T-helper 2 cell treated with Interferon-gamma antibody and Interleukin-4, amounts not matched to agents 100 ng/mL and 5 ng/mL, for 36 hours (primary cell): ENCODE measurements at regions not wholly inside any gene's neighbourhood (a gene's known extent, or its start where the extent isn't known, plus 50 kb on each side); places are given as distances from the start of the nearest gene placed in this dataset.

ENCODE experiments used
- intact Hi-C: fragments of 100-400 bp; cut with micrococcal nuclease; formaldehyde crosslinking; loops from one replicate; pipeline ENCODE4 v1.15.1; 2023

GRCh38 chr22:22417495-22418162, 90.9 kb downstream of the ZNF280B start:
- intact Hi-C loops, result no loop called here

- intact Hi-C loops, result no loop called here
Observed at GRCh38 chr22:22418163-22418549, 90.4 kb downstream of the ZNF280B start.

GRCh38 chr22:22418957-22419356, 89.6 kb downstream of the ZNF280B start:
- intact Hi-C loops, result no loop called here

GRCh38 chr22:22420580-22420979, 88.0 kb downstream of the ZNF280B start:
- intact Hi-C loops, result loop anchor here (10.0 kb wide), 1 partner anchor 216 kb away; no protein-coding TSS in a partner anchor

GRCh38 chr22:22421392-22421791, 87.2 kb downstream of the ZNF280B start:
- intact Hi-C loops, result loop anchor here (10.0 kb wide), 1 partner anchor 217 kb away; no protein-coding TSS in a partner anchor

GRCh38 chr22:22422629-22423112, 85.9 kb downstream of the ZNF280B start:
- intact Hi-C loops, result loop anchor here (10.0 kb wide), 1 partner anchor 218 kb away; no protein-coding TSS in a partner anchor

- intact Hi-C loops, result loop anchor here (10.0 kb wide), 1 partner anchor 219 kb away; no protein-coding TSS in a partner anchor
Observed at GRCh38 chr22:22423681-22424080, 84.9 kb downstream of the ZNF280B start.

- intact Hi-C loops, result loop anchor here (10.0 kb wide), 1 partner anchor 220 kb away; no protein-coding TSS in a partner anchor
Observed at GRCh38 chr22:22424210-22424800, 84.2 kb downstream of the ZNF280B start.

GRCh38 chr22:22424956-22425355, 83.6 kb downstream of the ZNF280B start:
- intact Hi-C loops, result loop anchor here (10.0 kb wide), 1 partner anchor 220 kb away; no protein-coding TSS in a partner anchor

GRCh38 chr22:22425356-22425755, 83.2 kb downstream of the ZNF280B start:
- intact Hi-C loops, result loop anchor here (10.0 kb wide), 1 partner anchor 221 kb away; no protein-coding TSS in a partner anchor

- intact Hi-C loops, result loop anchor here (10.0 kb wide), 1 partner anchor 221 kb away; no protein-coding TSS in a partner anchor
Observed at GRCh38 chr22:22425783-22426624, 82.5 kb downstream of the ZNF280B start.

- intact Hi-C loops, result loop anchor here (10.0 kb wide), 1 partner anchor 223 kb away; no protein-coding TSS in a partner anchor
Observed at GRCh38 chr22:22427542-22428065, 80.9 kb downstream of the ZNF280B start.

- intact Hi-C loops, result loop anchor here (10.0 kb wide), 1 partner anchor 224 kb away; no protein-coding TSS in a partner anchor
Observed at GRCh38 chr22:22428222-22429098, 80.1 kb downstream of the ZNF280B start.

- intact Hi-C loops, result loop anchor here (10.0 kb wide), 1 partner anchor 225 kb away; no protein-coding TSS in a partner anchor
Observed at GRCh38 chr22:22429369-22430108, 79.0 kb downstream of the ZNF280B start.

GRCh38 chr22:22430111-22430820, 78.3 kb downstream of the ZNF280B start:
- intact Hi-C loops, result no loop called here

GRCh38 chr22:22431271-22432220, 77.0 kb downstream of the ZNF280B start:
- intact Hi-C loops, result no loop called here

GRCh38 chr22:22432479-22432878, 76.1 kb downstream of the ZNF280B start:
- intact Hi-C loops, result no loop called here
